Calu3 (cell line): ENCODE measurements at regions not wholly inside any gene's neighbourhood (a gene's known extent, or its start where the extent isn't known, plus 50 kb on each side); places are given as distances from the start of the nearest gene placed in this dataset.

Experiments used
- BruUV-seq: library from RNA; stranded (reverse); fragments of 400-500 nt; replicated peaks from 2 replicates; lab custom pipeline; 2021; lab: Mats Ljungman, UMichigan
- CTCF ChIA-PET: fragments of 300-600 bp; sonication (Branson Sonifier 250); formaldehyde crosslinking; loops from one replicate; lab custom pipeline; 2022; ENCODE audit warnings: antibody characterized with exemption; lab: Charles Lee
- DNase-seq: peaks from one replicate; pipeline ENCODE4 v3.0.0; 2022
- H3K27ac Mint-ChIP-seq: one replicate; pipeline ENCODE4 v1.8.0; 2022; ENCODE audit warnings: mixed read lengths; ENCODE audit not compliant: unreplicated experiment
- H3K27me3 Mint-ChIP-seq: one replicate; pipeline ENCODE4 v1.8.0; 2022; ENCODE audit warnings: mixed read lengths; ENCODE audit not compliant: unreplicated experiment
- H3K36me3 Mint-ChIP-seq: one replicate; pipeline ENCODE4 v1.8.0; 2022; ENCODE audit warnings: mild to moderate bottlenecking, moderate library complexity, mixed read lengths; ENCODE audit not compliant: insufficient read depth, unreplicated experiment
- H3K4me1 Mint-ChIP-seq: one replicate; pipeline ENCODE4 v1.8.0; 2022; ENCODE audit warnings: mild to moderate bottlenecking, low read depth, mixed read lengths; ENCODE audit not compliant: unreplicated experiment
- H3K4me3 Mint-ChIP-seq: one replicate; pipeline ENCODE4 v1.8.0; 2022; ENCODE audit warnings: mild to moderate bottlenecking, low read depth, moderate library complexity, mixed read lengths; ENCODE audit not compliant: unreplicated experiment
- H3K9me3 Mint-ChIP-seq: one replicate; pipeline ENCODE4 v1.8.0; 2022; ENCODE audit warnings: low read depth, mixed read lengths; ENCODE audit not compliant: unreplicated experiment
- CTCF ChIP-seq: fragments of 200-600 bp; IDR thresholded peaks from one replicate; pipeline ENCODE4 v1.8.0; 2022; ENCODE audit warnings: antibody characterized with exemption; ENCODE audit not compliant: unreplicated experiment
- intact Hi-C: fragments of 100-400 bp; cut with micrococcal nuclease; formaldehyde crosslinking; loops from one replicate; pipeline ENCODE4 v1.10.0; 2022; ENCODE audit not compliant: unreplicated experiment

GRCh38 chr6:137761072-137761471 lies 106.0 kb upstream of the TNFAIP3 start:
- no peaks in the 10 kb centered on the region for H3K36me3 Mint-ChIP-seq
- H3K9me3 Mint-ChIP-seq: no peaks in the 10 kb centered on the region
- peaks cover 18% of the 10 kb centered on the region for H3K4me1 Mint-ChIP-seq
- H3K27me3 Mint-ChIP-seq: no peaks in the 10 kb centered on the region
- H3K4me3 Mint-ChIP-seq: no peak overlapping the region
- no peak overlapping the region for H3K27ac Mint-ChIP-seq
- CTCF ChIA-PET: no interaction called here
- intact Hi-C loops: no loop called here
- DNase-seq: no peak
- BruUV-seq: no TSS peak
- no peak for TF ChIP-seq CTCF

- CTCF ChIA-PET: no interaction called here
- no peak for TF ChIP-seq CTCF
- Mint-ChIP-seq H3K27ac (no peak overlapping the region), H3K4me3 (no peak overlapping the region), H3K27me3 (no peaks in the 10 kb centered on the region), H3K4me1 (peaks cover 18% of the 10 kb centered on the region), H3K36me3 (no peaks in the 10 kb centered on the region), H3K9me3 (no peaks in the 10 kb centered on the region)
- DNase-seq: no peak
- intact Hi-C loops: no loop called here
- no TSS peak for BruUV-seq
Observed at GRCh38 chr6:137761487-137761886, 105.6 kb upstream of the TNFAIP3 start.

GRCh38 chr6:137762168-137763090 lies 104.6 kb upstream of the TNFAIP3 start:
- no peak for TF ChIP-seq CTCF
- BruUV-seq: no TSS peak
- Mint-ChIP-seq H3K4me3 (no peak overlapping the region), H3K27ac (no peak overlapping the region), H3K4me1 (peaks cover 18% of the 10 kb centered on the region), H3K9me3 (no peaks in the 10 kb centered on the region), H3K27me3 (no peaks in the 10 kb centered on the region), H3K36me3 (no peaks in the 10 kb centered on the region)
- CTCF ChIA-PET: no interaction called here
- intact Hi-C loops: no loop called here
- DNase-seq: no peak

GRCh38 chr6:137763436-137763835 lies 103.6 kb upstream of the TNFAIP3 start:
- Mint-ChIP-seq H3K4me3 (no peak overlapping the region), H3K27me3 (no peaks in the 10 kb centered on the region), H3K4me1 (peaks cover 18% of the 10 kb centered on the region), H3K36me3 (no peaks in the 10 kb centered on the region), H3K27ac (no peak overlapping the region), H3K9me3 (peaks cover 2% of the 10 kb centered on the region)
- CTCF ChIA-PET: no interaction called here
- TF ChIP-seq CTCF: no peak
- no TSS peak for BruUV-seq
- DNase-seq: no peak
- intact Hi-C loops: no loop called here
